Activated CD4-positive, alpha-beta T cell treated with anti-CD3 and anti-CD28 coated beads, Interleukin-2, Interleukin-4, amounts not matched to agents 100 ng/mL and 50 ng/mL, durations not matched to agents 16 hours and 8 hours (primary cell): ENCODE measurements at regions not wholly inside any gene's neighbourhood (a gene's known extent, or its start where the extent isn't known, plus 50 kb on each side); places are given as distances from the start of the nearest gene placed in this dataset.

ENCODE experiments used
- DNase-seq: peaks from one replicate; pipeline ENCODE4 v3.0.0-alpha.2; 2020; ENCODE audit warnings: low spot score

DNA sequence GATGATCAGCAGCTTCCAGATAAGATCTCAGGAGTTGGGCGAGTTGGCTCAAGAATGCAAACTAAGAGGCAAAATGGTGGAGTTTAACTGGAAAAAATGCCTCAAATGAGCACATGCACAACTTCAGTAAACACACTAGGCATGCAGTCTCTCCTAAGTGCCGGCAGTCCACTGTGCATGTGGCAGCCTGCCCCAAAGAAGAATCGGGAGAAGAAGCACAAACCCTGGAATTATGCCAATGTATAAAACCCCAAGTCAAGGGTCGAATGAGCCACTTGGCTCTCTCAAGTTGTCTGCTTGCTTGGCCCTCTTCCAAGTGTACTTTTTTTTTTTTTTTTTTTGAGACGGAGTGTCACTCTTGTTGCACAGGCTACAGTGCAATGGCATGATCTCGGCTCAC, 53.3 kb upstream of the SLITRK1 start:
- DNase-seq = no peak
